Astrocyte (in vitro differentiated cells and primary cell): ENCODE measurements at regions not wholly inside any gene's neighbourhood (a gene's known extent, or its start where the extent isn't known, plus 50 kb on each side); places are given as distances from the start of the nearest gene placed in this dataset.

ENCODE experiments used
- DNase-seq: peaks from one replicate; pipeline ENCODE4 v3.0.0-alpha.2; 2010; ENCODE audit warnings: low read depth
- FAIRE-seq: peaks from 2 replicates; lab custom pipeline; 2011; peaks lifted over from hg19 to GRCh38; lab: Jason Lieb, UNC
- H2AFZ ChIP-seq: 2 replicates; pipeline ENCODE4 v1.6.0; 2012; ENCODE audit warnings: low read depth, low read length, inconsistent platforms
- H3K27ac ChIP-seq: 2 replicates; pipeline ENCODE4 v1.5.1; 2011; ENCODE audit warnings: low read depth, low read length, inconsistent platforms
- H3K27me3 ChIP-seq: 2 replicates; pipeline ENCODE4 v1.6.0; 2011; ENCODE audit warnings: low read length, inconsistent platforms; ENCODE audit not compliant: insufficient read depth
- H3K36me3 ChIP-seq: 2 replicates; pipeline ENCODE4 v1.5.1; 2011; ENCODE audit warnings: low read length, inconsistent platforms; ENCODE audit not compliant: insufficient read depth
- H3K4me1 ChIP-seq: 2 replicates; pipeline ENCODE4 v1.5.1; 2011; ENCODE audit warnings: low read length, inconsistent platforms; ENCODE audit not compliant: insufficient read depth
- H3K4me2 ChIP-seq: 2 replicates; pipeline ENCODE4 v1.6.0; 2012; ENCODE audit warnings: low read length, inconsistent platforms
- H3K4me3 ChIP-seq: 2 replicates; pipeline ENCODE4 v1.5.1; 2011; ENCODE audit warnings: low read depth, mild to moderate bottlenecking, low read length, inconsistent platforms; ENCODE audit not compliant: insufficient read depth
- H3K79me2 ChIP-seq: 2 replicates; pipeline ENCODE4 v1.6.0; 2012; ENCODE audit warnings: mild to moderate bottlenecking, low read length, inconsistent platforms; ENCODE audit not compliant: insufficient read depth
- H3K9ac ChIP-seq: 2 replicates; pipeline ENCODE4 v1.6.0; 2012; ENCODE audit warnings: mild to moderate bottlenecking, low read length, inconsistent platforms
- H3K9me3 ChIP-seq: 2 replicates; pipeline ENCODE4 v1.5.1; 2012; ENCODE audit warnings: low read depth, mild to moderate bottlenecking, low read length, inconsistent platforms; ENCODE audit not compliant: insufficient read depth
- H4K20me1 ChIP-seq: 2 replicates; pipeline ENCODE4 v1.6.0; 2012; ENCODE audit warnings: low read length, inconsistent platforms; ENCODE audit not compliant: insufficient read depth
- H3K27ac Mint-ChIP-seq: one replicate; pipeline ENCODE4 v1.8.0; 2021; ENCODE audit warnings: mild to moderate bottlenecking, mixed read lengths; ENCODE audit not compliant: unreplicated experiment
- H3K27me3 Mint-ChIP-seq: one replicate; pipeline ENCODE4 v1.8.0; 2021; ENCODE audit warnings: low read depth, mixed read lengths; ENCODE audit not compliant: unreplicated experiment
- H3K36me3 Mint-ChIP-seq: one replicate; pipeline ENCODE4 v1.8.0; 2021; ENCODE audit warnings: low read depth, mixed read lengths; ENCODE audit not compliant: unreplicated experiment
- H3K4me1 Mint-ChIP-seq: one replicate; pipeline ENCODE4 v1.8.0; 2021; ENCODE audit warnings: low read depth, mixed read lengths; ENCODE audit not compliant: unreplicated experiment
- H3K4me3 Mint-ChIP-seq: one replicate; pipeline ENCODE4 v1.8.0; 2021; ENCODE audit warnings: mild to moderate bottlenecking, moderate library complexity, mixed read lengths; ENCODE audit not compliant: unreplicated experiment
- H3K9me3 Mint-ChIP-seq: one replicate; pipeline ENCODE4 v1.8.0; 2021; ENCODE audit warnings: mild to moderate bottlenecking, mixed read lengths; ENCODE audit not compliant: unreplicated experiment
- EZH2 ChIP-seq: IDR thresholded peaks from 2 replicates; pipeline ENCODE4 v1.6.1; 2012; ENCODE audit warnings: mild to moderate bottlenecking, low read length, inconsistent platforms; ENCODE audit not compliant: insufficient read depth
- TF ChIP-seq, protein P1 (sequence below): IDR thresholded peaks from 2 replicates; pipeline ENCODE4 v1.5.1; 2011; ENCODE audit warnings: low read depth, mild to moderate bottlenecking, inconsistent platforms, low read length, moderate library complexity; ENCODE audit not compliant: insufficient read depth

DNA sequence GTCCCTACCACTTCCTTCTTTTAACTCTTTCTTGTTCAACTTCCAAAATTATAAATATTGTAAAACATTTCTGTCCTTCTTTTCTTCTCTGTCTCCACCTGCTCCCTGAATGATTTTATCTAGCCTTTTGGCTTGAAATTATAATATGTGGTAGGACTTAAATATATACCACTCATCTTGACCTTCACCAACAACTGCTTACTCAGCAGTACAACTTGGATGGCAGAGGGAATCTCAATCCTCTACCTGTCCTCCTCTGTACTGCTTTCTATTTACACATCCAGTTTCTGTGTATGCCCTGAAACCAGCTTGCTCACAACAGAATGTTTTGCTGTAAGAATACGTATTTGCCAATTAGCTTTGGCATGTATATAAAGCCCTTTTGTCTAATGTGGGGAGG lies 1392.5 kb downstream of the EPHA7 start:
- H3K36me3 Mint-ChIP-seq: no peaks in the 10 kb centered on the region
- Histone ChIP-seq H3K36me3 (no peaks in the 10 kb centered on the region), H3K9me3 (no peaks in the 10 kb centered on the region), H3K9ac (no peak overlapping the region), H3K27ac (no peak overlapping the region), H3K79me2 (no peaks in the 10 kb centered on the region), H3K4me2 (no peak overlapping the region), H2AFZ (no peak overlapping the region), H3K27me3 (no peaks in the 10 kb centered on the region), H3K4me3 (no peak overlapping the region), H4K20me1 (no peaks in the 10 kb centered on the region), H3K4me1 (no peaks in the 10 kb centered on the region)
- TF ChIP-seq, protein P1, sequence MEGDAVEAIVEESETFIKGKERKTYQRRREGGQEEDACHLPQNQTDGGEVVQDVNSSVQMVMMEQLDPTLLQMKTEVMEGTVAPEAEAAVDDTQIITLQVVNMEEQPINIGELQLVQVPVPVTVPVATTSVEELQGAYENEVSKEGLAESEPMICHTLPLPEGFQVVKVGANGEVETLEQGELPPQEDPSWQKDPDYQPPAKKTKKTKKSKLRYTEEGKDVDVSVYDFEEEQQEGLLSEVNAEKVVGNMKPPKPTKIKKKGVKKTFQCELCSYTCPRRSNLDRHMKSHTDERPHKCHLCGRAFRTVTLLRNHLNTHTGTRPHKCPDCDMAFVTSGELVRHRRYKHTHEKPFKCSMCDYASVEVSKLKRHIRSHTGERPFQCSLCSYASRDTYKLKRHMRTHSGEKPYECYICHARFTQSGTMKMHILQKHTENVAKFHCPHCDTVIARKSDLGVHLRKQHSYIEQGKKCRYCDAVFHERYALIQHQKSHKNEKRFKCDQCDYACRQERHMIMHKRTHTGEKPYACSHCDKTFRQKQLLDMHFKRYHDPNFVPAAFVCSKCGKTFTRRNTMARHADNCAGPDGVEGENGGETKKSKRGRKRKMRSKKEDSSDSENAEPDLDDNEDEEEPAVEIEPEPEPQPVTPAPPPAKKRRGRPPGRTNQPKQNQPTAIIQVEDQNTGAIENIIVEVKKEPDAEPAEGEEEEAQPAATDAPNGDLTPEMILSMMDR: no peak
- no peak for TF ChIP-seq EZH2
- no peak for FAIRE-seq
- H3K4me1 Mint-ChIP-seq: no peaks in the 10 kb centered on the region
- H3K27me3 Mint-ChIP-seq: no peaks in the 10 kb centered on the region
- H3K27ac Mint-ChIP-seq: no peak overlapping the region
- no peaks in the 10 kb centered on the region for H3K9me3 Mint-ChIP-seq
- no peak overlapping the region for H3K4me3 Mint-ChIP-seq
- DNase-seq: no peak

DNA sequence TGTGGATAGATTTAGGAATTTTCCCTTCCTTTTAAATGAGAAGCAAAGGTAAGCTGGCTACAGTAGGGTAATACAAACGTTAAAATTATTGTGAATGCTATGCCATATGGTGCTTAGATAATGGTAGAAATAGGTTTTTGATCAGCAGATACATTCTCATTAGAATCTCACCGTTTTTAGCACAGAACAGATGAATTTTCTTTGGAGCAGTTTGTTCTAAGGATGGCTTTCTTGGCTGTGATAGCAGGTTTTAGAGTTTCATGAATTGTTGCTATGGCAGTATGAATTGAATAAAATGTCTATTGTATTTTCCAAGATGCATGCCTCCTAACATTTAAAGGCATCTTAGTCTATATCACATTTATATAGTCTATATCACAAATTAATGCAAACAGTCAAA lies 1394.5 kb downstream of the EPHA7 start:
- no peaks in the 10 kb centered on the region for H3K9me3 ChIP-seq
- Mint-ChIP-seq H3K27me3 (no peaks in the 10 kb centered on the region), H3K4me3 (no peak overlapping the region), H3K36me3 (no peaks in the 10 kb centered on the region), H3K4me1 (no peaks in the 10 kb centered on the region), H3K9me3 (no peaks in the 10 kb centered on the region), H3K27ac (no peak overlapping the region)
- no peak for FAIRE-seq
- no peaks in the 10 kb centered on the region for H3K4me1 ChIP-seq
- no peak for DNase-seq
- no peak overlapping the region for H3K4me3 ChIP-seq
- no peak overlapping the region for H2AFZ ChIP-seq
- no peak overlapping the region for H3K27ac ChIP-seq
- H3K27me3 ChIP-seq: no peaks in the 10 kb centered on the region
- no peaks in the 10 kb centered on the region for H3K79me2 ChIP-seq
- no peaks in the 10 kb centered on the region for H3K36me3 ChIP-seq
- no peak overlapping the region for H3K9ac ChIP-seq
- no peaks in the 10 kb centered on the region for H4K20me1 ChIP-seq
- TF ChIP-seq EZH2: no peak
- TF ChIP-seq, protein P1: no peak
- no peak overlapping the region for H3K4me2 ChIP-seq

DNA sequence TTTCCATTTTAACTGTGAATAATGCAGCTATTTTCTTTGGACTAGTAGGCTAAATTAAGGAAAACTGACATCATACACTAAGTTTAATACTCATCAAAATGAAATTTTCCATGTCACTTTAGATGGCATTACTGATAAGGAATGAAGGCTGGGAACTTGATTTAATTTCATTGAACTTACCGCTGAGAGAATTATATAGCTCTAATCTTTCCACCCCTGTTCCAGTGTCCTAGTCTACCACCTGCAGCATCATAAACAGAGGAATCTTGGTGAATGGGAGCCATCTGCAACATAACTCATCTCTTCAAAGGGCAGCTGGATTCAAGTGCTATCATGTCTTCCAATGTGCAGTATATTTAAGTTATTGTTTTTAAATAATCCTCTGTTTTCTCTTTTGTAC lies 1395.2 kb downstream of the EPHA7 start:
- H3K27me3 ChIP-seq: no peaks in the 10 kb centered on the region
- no peaks in the 10 kb centered on the region for H3K27me3 Mint-ChIP-seq
- H3K4me3 ChIP-seq: no peak overlapping the region
- no peaks in the 10 kb centered on the region for H3K4me1 ChIP-seq
- H3K79me2 ChIP-seq: no peaks in the 10 kb centered on the region
- H2AFZ ChIP-seq: no peak overlapping the region
- no peaks in the 10 kb centered on the region for H3K9me3 Mint-ChIP-seq
- TF ChIP-seq, protein P1: no peak
- TF ChIP-seq EZH2: no peak
- H3K36me3 ChIP-seq: no peaks in the 10 kb centered on the region
- no peak overlapping the region for H3K4me3 Mint-ChIP-seq
- H4K20me1 ChIP-seq: no peaks in the 10 kb centered on the region
- H3K9ac ChIP-seq: no peak overlapping the region
- DNase-seq (no peak), FAIRE-seq (no peak)
- no peak overlapping the region for H3K27ac ChIP-seq
- H3K9me3 ChIP-seq: no peaks in the 10 kb centered on the region
- H3K4me1 Mint-ChIP-seq: no peaks in the 10 kb centered on the region
- no peaks in the 10 kb centered on the region for H3K36me3 Mint-ChIP-seq
- no peak overlapping the region for H3K27ac Mint-ChIP-seq
- H3K4me2 ChIP-seq: no peak overlapping the region
